GM23248 (cell line): ENCODE measurements at regions not wholly inside any gene's neighbourhood (a gene's known extent, or its start where the extent isn't known, plus 50 kb on each side); places are given as distances from the start of the nearest gene placed in this dataset.

Experiments used
- DNase-seq: peaks from one replicate; pipeline ENCODE4 v3.0.0-alpha.2; 2015
- H2AFZ ChIP-seq: fragments of 200-600 bp; sonication (generic); 2 replicates; pipeline ENCODE4 v1.6.1; 2016; ENCODE audit warnings: antibody characterized with exemption
- H3F3A ChIP-seq: fragments of 200-600 bp; sonication (generic); 2 replicates; pipeline ENCODE4 v1.6.1; 2016; ENCODE audit warnings: mild to moderate bottlenecking, antibody characterized with exemption, mixed run types; ENCODE audit not compliant: insufficient read depth
- H3K27ac ChIP-seq: fragments of 200-600 bp; sonication (generic); 2 replicates; pipeline ENCODE4 v1.5.1; 2016; ENCODE audit warnings: mild to moderate bottlenecking
- H3K27me3 ChIP-seq: fragments of 200-600 bp; sonication (generic); replicated peaks from 2 replicates; pipeline ENCODE4 v1.6.1; 2016; ENCODE audit warnings: mild to moderate bottlenecking; ENCODE audit not compliant: insufficient read depth
- H3K36me3 ChIP-seq: fragments of 200-600 bp; sonication (generic); 2 replicates; pipeline ENCODE4 v1.6.1; 2016; ENCODE audit warnings: low read depth, mild to moderate bottlenecking
- H3K4me1 ChIP-seq: fragments of 200-600 bp; sonication (generic); 2 replicates; pipeline ENCODE4 v1.6.1; 2016; ENCODE audit warnings: mild to moderate bottlenecking; ENCODE audit not compliant: insufficient read depth
- H3K4me2 ChIP-seq: fragments of 200-600 bp; sonication (generic); one replicate; pipeline ENCODE4 v1.6.1; 2016; ENCODE audit warnings: mild to moderate bottlenecking; ENCODE audit not compliant: unreplicated experiment
- H3K4me3 ChIP-seq: fragments of 200-600 bp; sonication (generic); 2 replicates; pipeline ENCODE4 v1.5.1; 2016; ENCODE audit warnings: mild to moderate bottlenecking
- H3K79me2 ChIP-seq: fragments of 200-600 bp; sonication (generic); 2 replicates; pipeline ENCODE4 v1.6.1; 2016; ENCODE audit warnings: mild to moderate bottlenecking; ENCODE audit not compliant: insufficient read depth
- H3K9ac ChIP-seq: fragments of 200-600 bp; sonication (generic); 2 replicates; pipeline ENCODE4 v1.6.1; 2016; ENCODE audit warnings: mild to moderate bottlenecking
- H3K9me2 ChIP-seq: fragments of 200-600 bp; sonication (generic); 2 replicates; pipeline ENCODE4 v1.6.1; 2016; ENCODE audit warnings: mixed run types, mild to moderate bottlenecking, moderate library complexity; ENCODE audit not compliant: insufficient read depth
- H3K9me3 ChIP-seq: fragments of 200-600 bp; sonication (generic); one replicate; pipeline ENCODE4 v1.6.1; 2017; ENCODE audit warnings: low read depth
- H4K20me1 ChIP-seq: fragments of 200-600 bp; sonication (generic); 2 replicates; pipeline ENCODE4 v1.6.0; 2016; ENCODE audit not compliant: insufficient read depth
- EZH2 ChIP-seq: fragments of 200-600 bp; sonication (generic); IDR thresholded peaks from 2 replicates; pipeline ENCODE4 v1.6.1; 2018; ENCODE audit warnings: antibody characterized with exemption, mild to moderate bottlenecking; ENCODE audit not compliant: insufficient read depth, poor library complexity, severe bottlenecking
- EZH2phosphoT487 ChIP-seq: fragments of 200-600 bp; sonication (generic); IDR thresholded peaks from 2 replicates; pipeline ENCODE4 v1.6.1; 2018; ENCODE audit warnings: antibody characterized with exemption, moderate library complexity, mild to moderate bottlenecking, low read depth; ENCODE audit not compliant: insufficient read depth
- WGBS, 2 experiments: methylation state at CpG; one replicate each; pipeline ENCODE4 v1.1.6; 2015 to 2017; ENCODE audit warnings: low lambda C conversion rate in 2 of 2, low coverage in 1 of 2; ENCODE audit errors: missing lambda C conversion rate in 2 of 2; 5-methylcytosine and 5-hydroxymethylcytosine counted together
- in situ Hi-C: fragments of 300-500 bp; cut with MboI; formaldehyde crosslinking; loops from 2 replicates; pipeline ENCODE4 v1.15.0; 2020

GRCh38 chr5:30663536-30663935 lies 530.0 kb upstream of the CDH6 start:
- H4K20me1 ChIP-seq = no peaks in the 10 kb centered on the region
- in situ Hi-C loops = no loop called here
- no peaks in the 10 kb centered on the region for H3K27me3 ChIP-seq

GRCh38 chr5:30662373-30662772 lies 531.1 kb upstream of the CDH6 start:
- no peaks in the 10 kb centered on the region for H3F3A ChIP-seq
- no peak overlapping the region for H3K9ac ChIP-seq
- H3K4me2 ChIP-seq = no peak overlapping the region
- no peaks in the 10 kb centered on the region for H3K4me1 ChIP-seq
- H3K27me3 ChIP-seq = no peaks in the 10 kb centered on the region
- no peak for TF ChIP-seq EZH2
- TF ChIP-seq EZH2phosphoT487 = no peak
- peaks cover 4% of the 10 kb centered on the region for H3K9me3 ChIP-seq
- no peaks in the 10 kb centered on the region for H3K9me2 ChIP-seq
- H3K36me3 ChIP-seq = no peaks in the 10 kb centered on the region
- no peak overlapping the region for H3K4me3 ChIP-seq
- DNase-seq = no peak
- no peak overlapping the region for H2AFZ ChIP-seq
- no peaks in the 10 kb centered on the region for H4K20me1 ChIP-seq
- in situ Hi-C loops = no loop called here
- no peaks in the 10 kb centered on the region for H3K79me2 ChIP-seq
- no peak overlapping the region for H3K27ac ChIP-seq

More at GRCh38 chr5:30663536-30663935, 530.0 kb upstream of the CDH6 start:
- Histone ChIP-seq H3K4me2 (no peak overlapping the region), H3F3A (no peaks in the 10 kb centered on the region), H2AFZ (no peak overlapping the region), H3K36me3 (no peaks in the 10 kb centered on the region), H3K9ac (no peak overlapping the region), H3K9me3 (peaks cover 4% of the 10 kb centered on the region), H3K4me3 (no peak overlapping the region), H3K4me1 (no peaks in the 10 kb centered on the region), H3K79me2 (no peaks in the 10 kb centered on the region), H3K9me2 (no peaks in the 10 kb centered on the region), H3K27ac (no peak overlapping the region)
- DNase-seq = no peak
- TF ChIP-seq EZH2 (no peak), EZH2phosphoT487 (no peak)
- 0 to 13% methylated on average over 2 of the region's 2 CpGs for WGBS, 2 experiments

GRCh38 chr5:30661730-30662129 lies 531.8 kb upstream of the CDH6 start:
- peaks cover 4% of the 10 kb centered on the region for H3K9me3 ChIP-seq
- TF ChIP-seq EZH2 (no peak), EZH2phosphoT487 (no peak)
- H3K4me3 ChIP-seq = no peak overlapping the region
- H2AFZ ChIP-seq = no peak overlapping the region
- H3K27me3 ChIP-seq = no peaks in the 10 kb centered on the region
- H3K4me1 ChIP-seq = no peaks in the 10 kb centered on the region
- H3K27ac ChIP-seq = no peak overlapping the region
- no peaks in the 10 kb centered on the region for H3K9me2 ChIP-seq
- no peaks in the 10 kb centered on the region for H3K79me2 ChIP-seq
- in situ Hi-C loops = no loop called here
- H3K4me2 ChIP-seq = no peak overlapping the region
- no peak overlapping the region for H3K9ac ChIP-seq
- no peak for DNase-seq
- no peaks in the 10 kb centered on the region for H3K36me3 ChIP-seq
- WGBS, 2 experiments = 21 to 25% methylated on average over 3 of the region's 3 CpGs
- H4K20me1 ChIP-seq = no peaks in the 10 kb centered on the region
- H3F3A ChIP-seq = no peaks in the 10 kb centered on the region

GRCh38 chr5:30659417-30659816 lies 534.1 kb upstream of the CDH6 start:
- no peak overlapping the region for H2AFZ ChIP-seq
- H3K4me1 ChIP-seq = no peaks in the 10 kb centered on the region
- no peak overlapping the region for H3K4me2 ChIP-seq
- H3K27me3 ChIP-seq = no peaks in the 10 kb centered on the region
- H3K9me3 ChIP-seq = peaks cover 4% of the 10 kb centered on the region
- no peak overlapping the region for H3K4me3 ChIP-seq
- whole genome bisulfite sequencing, 2 experiments = 15 to 21% methylated on average over 2 of the region's 2 CpGs
- no peaks in the 10 kb centered on the region for H3K36me3 ChIP-seq
- no peak overlapping the region for H3K9ac ChIP-seq
- no peaks in the 10 kb centered on the region for H3K79me2 ChIP-seq
- in situ Hi-C loops = no loop called here
- no peak overlapping the region for H3K27ac ChIP-seq
- no peaks in the 10 kb centered on the region for H3F3A ChIP-seq
- no peaks in the 10 kb centered on the region for H3K9me2 ChIP-seq
- no peak for TF ChIP-seq EZH2
- no peak for TF ChIP-seq EZH2phosphoT487
- no peaks in the 10 kb centered on the region for H4K20me1 ChIP-seq
- DNase-seq = no peak

GRCh38 chr5:30650311-30650710 lies 543.2 kb upstream of the CDH6 start:
- no peaks in the 10 kb centered on the region for H3K4me1 ChIP-seq
- H3K4me3 ChIP-seq = no peak overlapping the region
- no peak overlapping the region for H3K27ac ChIP-seq
- H3K9me3 ChIP-seq = no peaks in the 10 kb centered on the region
- DNase-seq = no peak
- H4K20me1 ChIP-seq = no peaks in the 10 kb centered on the region; the same call in 1 of the 2 replicates
- H3K9ac ChIP-seq = no peak overlapping the region
- H3K36me3 ChIP-seq = no peaks in the 10 kb centered on the region
- no peaks in the 10 kb centered on the region for H3K27me3 ChIP-seq
- H3K9me2 ChIP-seq = 0 out of 2 replicates have a peak, but pooled peaks cover 4% of the 10 kb centered on the region
- in situ Hi-C loops = no loop called here
- no peak overlapping the region for H3K4me2 ChIP-seq
- TF ChIP-seq EZH2phosphoT487 (no peak), EZH2 (no peak)
- H3K79me2 ChIP-seq = no peaks in the 10 kb centered on the region
- H3F3A ChIP-seq = no peaks in the 10 kb centered on the region
- no peak overlapping the region for H2AFZ ChIP-seq
